ENCODE measurements at regions not wholly inside any gene's neighbourhood (a gene's known extent, or its start where the extent isn't known, plus 50 kb on each side); places are given as distances from the start of the nearest gene placed in this dataset.
"Not testable (repeated sequence)": the region's sequence is repeated elsewhere in the genome, so short reads cannot be mapped to it uniquely, and the experiment has no call there.

DNA sequence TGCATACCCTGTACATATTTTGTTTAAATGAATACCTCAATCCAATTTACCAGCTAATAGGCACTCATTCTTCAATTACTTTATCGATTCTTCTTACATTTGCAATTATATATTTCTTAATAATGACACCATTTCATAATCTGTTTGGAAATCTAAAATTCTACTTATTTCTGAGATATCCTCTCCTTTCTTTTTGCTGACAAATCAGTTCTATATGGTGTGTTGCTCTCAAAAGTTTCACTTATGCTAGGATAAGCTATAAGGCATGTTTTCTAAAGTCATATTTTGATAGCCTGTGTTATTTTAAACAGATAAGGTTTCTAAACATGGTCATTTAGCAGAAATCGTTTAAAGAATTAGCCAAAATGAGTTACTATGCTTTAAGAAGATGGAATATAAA lies 140.6 kb upstream of the GJE1 start:
- H3K9me3 Mint-ChIP-seq = peaks cover 10% of the 10 kb centered on the region
- H3K27ac Mint-ChIP-seq = no peak overlapping the region
- no peaks in the 10 kb centered on the region for H3K4me1 Mint-ChIP-seq
- H3K4me3 Mint-ChIP-seq = no peak overlapping the region
- H3K36me3 Mint-ChIP-seq (ENCODE audit: low read depth) = no peaks in the 10 kb centered on the region
- ChIA-PET POLR2A (no interaction called here), CTCF (no interaction called here)
- no peaks in the 10 kb centered on the region for H3K27me3 Mint-ChIP-seq
- no peak for DNase-seq

DNA sequence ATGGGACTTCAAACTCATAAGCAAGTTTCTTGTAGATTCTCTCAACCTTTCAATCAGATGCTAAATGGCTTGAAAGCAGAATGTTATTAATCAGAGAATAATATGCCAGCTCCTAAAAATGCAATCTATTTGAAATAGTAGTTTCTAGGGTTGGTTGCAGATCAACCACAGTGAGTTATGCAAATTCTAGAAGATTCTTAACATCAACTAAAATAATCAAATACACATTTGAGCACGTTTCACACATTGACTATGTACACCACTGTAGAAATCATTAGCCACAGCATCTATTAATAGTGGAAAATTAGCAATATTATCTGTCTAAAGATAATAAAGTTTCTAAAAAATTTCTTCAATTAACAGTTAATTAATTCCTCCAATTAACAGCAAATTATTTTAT lies 141.9 kb upstream of the GJE1 start:
- Mint-ChIP-seq H3K4me3 (no peak overlapping the region), H3K27me3 (no peaks in the 10 kb centered on the region), H3K27ac (no peak overlapping the region), H3K36me3 (ENCODE audit: low read depth) (no peaks in the 10 kb centered on the region), H3K9me3 (peaks cover 5% of the 10 kb centered on the region), H3K4me1 (no peaks in the 10 kb centered on the region)
- DNase-seq = no peak
- ChIA-PET POLR2A (interaction anchor here (0.6 kb wide), 1 partner anchor 36 kb away, joined by 9 read pairs; no protein-coding TSS in a partner anchor), CTCF (no interaction called here)

DNA sequence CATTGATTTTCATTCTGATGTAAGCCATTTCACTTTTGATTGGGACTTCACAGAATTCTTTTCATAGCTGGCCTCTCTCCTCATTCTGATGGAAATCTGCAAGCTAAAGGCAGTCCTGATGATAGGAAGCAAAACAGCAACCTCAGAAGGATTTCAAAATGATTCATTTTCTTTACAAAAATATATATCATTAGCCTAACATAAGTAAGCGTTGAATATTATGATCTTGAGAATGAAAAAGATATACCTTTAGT lies 143.1 kb upstream of the GJE1 start:
- H3K9me3 Mint-ChIP-seq = peaks cover 5% of the 10 kb centered on the region
- no peaks in the 10 kb centered on the region for H3K4me1 Mint-ChIP-seq
- H3K27ac Mint-ChIP-seq = no peak overlapping the region
- H3K27me3 Mint-ChIP-seq = no peaks in the 10 kb centered on the region
- H3K36me3 Mint-ChIP-seq (ENCODE audit: low read depth) = no peaks in the 10 kb centered on the region
- no peak for DNase-seq
- CTCF ChIA-PET = no interaction called here
- POLR2A ChIA-PET = no interaction called here
- no peak overlapping the region for H3K4me3 Mint-ChIP-seq

DNA sequence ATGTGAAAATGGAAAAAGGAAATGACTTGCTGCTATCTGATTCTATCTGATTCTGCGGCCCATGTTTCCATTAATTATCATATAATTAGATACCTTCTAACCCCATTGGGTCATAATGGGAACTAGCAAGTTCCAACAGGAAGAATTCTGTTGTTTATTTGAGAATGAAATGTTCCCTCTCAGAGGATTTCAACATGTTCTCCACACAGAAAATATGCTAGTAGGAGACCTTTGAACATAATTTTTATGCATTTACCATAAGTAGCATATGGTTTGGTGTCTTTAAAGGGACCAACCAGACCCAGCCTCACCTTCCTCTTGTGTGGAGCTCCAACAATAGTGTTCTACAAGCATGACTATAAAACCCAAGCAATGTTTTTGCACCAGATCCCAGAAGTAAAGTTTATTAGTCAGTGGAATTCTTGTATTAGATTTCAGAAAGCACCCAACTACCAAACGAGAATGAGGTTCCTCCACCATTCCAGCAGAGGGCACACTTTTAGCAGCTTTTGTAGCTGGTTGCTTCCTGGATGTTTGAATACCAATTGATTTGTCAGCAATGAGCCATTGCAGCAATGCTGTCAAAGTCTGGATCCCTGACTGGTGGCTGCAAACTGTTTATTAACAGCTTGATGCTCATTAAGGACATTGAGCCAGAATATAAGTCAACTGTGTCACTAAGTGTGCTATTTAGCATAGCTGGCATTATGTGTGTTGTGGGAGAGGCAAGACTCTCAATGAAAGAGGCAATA lies 143.6 kb upstream of the GJE1 start:
- H3K4me1 Mint-ChIP-seq = no peaks in the 10 kb centered on the region
- no peak overlapping the region for H3K4me3 Mint-ChIP-seq
- DNase-seq = peak; percentile 43
- H3K27me3 Mint-ChIP-seq = no peaks in the 10 kb centered on the region
- peaks cover 4% of the 10 kb centered on the region for H3K9me3 Mint-ChIP-seq
- ChIA-PET POLR2A (no interaction called here), CTCF (no interaction called here)
- no peaks in the 10 kb centered on the region for H3K36me3 Mint-ChIP-seq (ENCODE audit: low read depth)
- no peak overlapping the region for H3K27ac Mint-ChIP-seq

DNA sequence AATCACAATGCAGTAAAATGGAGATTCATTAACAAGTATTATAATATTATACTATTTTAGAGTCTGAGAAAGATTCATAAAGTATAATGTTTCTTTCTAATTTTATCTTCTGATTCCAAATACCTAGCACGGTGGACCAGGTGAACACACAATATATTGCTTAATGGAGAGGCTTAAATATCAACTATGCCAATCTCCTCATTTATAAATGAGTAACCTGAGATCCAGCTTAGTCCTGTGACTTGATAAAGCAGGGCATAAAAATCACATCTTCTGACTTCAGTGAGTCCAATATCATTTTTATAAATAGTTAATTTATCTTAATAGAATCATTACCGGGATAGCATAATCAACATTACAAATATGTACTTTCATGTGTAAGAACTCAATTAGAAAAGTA lies 144.4 kb upstream of the GJE1 start:
- ChIA-PET POLR2A (no interaction called here), CTCF (no interaction called here)
- H3K27ac Mint-ChIP-seq = no peak overlapping the region
- H3K4me3 Mint-ChIP-seq = no peak overlapping the region
- DNase-seq = no peak
- H3K27me3 Mint-ChIP-seq = no peaks in the 10 kb centered on the region
- H3K4me1 Mint-ChIP-seq = no peaks in the 10 kb centered on the region
- H3K36me3 Mint-ChIP-seq (ENCODE audit: low read depth) = no peaks in the 10 kb centered on the region
- no peaks in the 10 kb centered on the region for H3K9me3 Mint-ChIP-seq

DNA sequence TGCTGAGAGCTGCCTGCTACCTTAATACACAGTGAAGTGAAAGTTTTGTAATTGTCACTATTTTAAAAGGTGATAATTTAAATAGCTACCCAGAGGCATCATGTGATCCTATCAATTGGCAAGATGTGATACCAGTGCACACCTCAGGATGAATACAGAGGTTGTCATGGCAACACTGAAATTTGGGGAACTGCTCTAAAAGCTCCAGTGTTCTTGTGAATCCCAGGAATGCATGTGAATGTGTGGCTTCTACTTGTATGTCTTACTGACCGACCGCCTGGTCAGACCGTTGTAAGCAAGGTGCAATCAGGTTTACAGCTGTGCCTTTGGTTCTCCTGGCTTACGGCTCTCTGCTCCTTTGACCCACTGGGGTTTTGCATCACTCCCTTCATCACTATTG lies 146.3 kb upstream of the GJE1 start:
- ChIA-PET CTCF (no interaction called here), POLR2A (no interaction called here)
- Mint-ChIP-seq H3K36me3 (ENCODE audit: low read depth) (no peaks in the 10 kb centered on the region), H3K27ac (no peak overlapping the region), H3K9me3 (no peaks in the 10 kb centered on the region), H3K4me1 (no peaks in the 10 kb centered on the region), H3K4me3 (no peak overlapping the region), H3K27me3 (no peaks in the 10 kb centered on the region)
- DNase-seq = no peak

DNA sequence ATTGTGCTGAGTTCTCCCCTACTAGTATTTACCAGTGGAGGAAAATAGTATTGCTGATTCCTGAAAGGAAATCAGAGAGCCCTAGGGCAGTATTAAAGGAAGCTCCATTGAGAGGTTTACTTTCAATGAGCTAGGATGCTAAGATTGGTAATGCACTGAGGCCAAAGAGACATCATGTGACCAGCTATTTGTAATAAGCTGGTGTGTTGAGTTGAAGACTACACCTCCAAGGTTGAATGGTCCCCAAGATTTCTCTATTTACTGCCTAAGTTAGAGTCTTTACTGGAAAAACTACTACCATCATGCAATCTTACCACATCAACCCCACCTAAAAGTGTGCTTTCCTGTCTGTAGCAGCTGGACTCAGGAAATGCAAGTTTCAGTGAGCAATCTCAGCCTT lies 151.5 kb upstream of the GJE1 start:
- H3K27me3 Mint-ChIP-seq = no peaks in the 10 kb centered on the region
- ChIA-PET POLR2A (no interaction called here), CTCF (no interaction called here)
- H3K36me3 Mint-ChIP-seq (ENCODE audit: low read depth) = no peaks in the 10 kb centered on the region
- no peaks in the 10 kb centered on the region for H3K4me1 Mint-ChIP-seq
- no peak overlapping the region for H3K4me3 Mint-ChIP-seq
- H3K27ac Mint-ChIP-seq = no peak overlapping the region
- H3K9me3 Mint-ChIP-seq = no peaks in the 10 kb centered on the region
- no peak for DNase-seq

DNA sequence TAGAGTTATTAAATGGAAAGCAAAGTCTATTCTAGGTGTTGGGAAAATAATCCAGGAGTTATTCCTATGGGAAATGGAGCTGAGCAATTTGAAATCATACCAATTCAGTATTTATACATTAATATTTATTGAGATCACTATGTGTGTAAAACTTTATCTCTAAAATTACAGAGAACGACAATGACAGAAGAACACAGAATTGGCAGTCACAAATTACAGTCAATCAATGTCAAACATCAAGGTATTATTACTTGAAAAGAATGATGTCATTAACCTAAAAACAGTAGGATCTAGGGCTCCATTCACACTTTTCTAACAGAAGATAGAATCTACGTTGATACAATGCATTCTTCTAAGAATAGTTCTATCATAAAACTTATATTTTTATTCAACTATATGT lies 154.9 kb upstream of the GJE1 start:
- no peaks in the 10 kb centered on the region for H3K9me3 Mint-ChIP-seq
- no peak for DNase-seq
- H3K4me1 Mint-ChIP-seq = no peaks in the 10 kb centered on the region
- no peak overlapping the region for H3K27ac Mint-ChIP-seq
- H3K27me3 Mint-ChIP-seq = no peaks in the 10 kb centered on the region
- ChIA-PET POLR2A (no interaction called here), CTCF (no interaction called here)
- H3K36me3 Mint-ChIP-seq (ENCODE audit: low read depth) = no peaks in the 10 kb centered on the region
- no peak overlapping the region for H3K4me3 Mint-ChIP-seq

DNA sequence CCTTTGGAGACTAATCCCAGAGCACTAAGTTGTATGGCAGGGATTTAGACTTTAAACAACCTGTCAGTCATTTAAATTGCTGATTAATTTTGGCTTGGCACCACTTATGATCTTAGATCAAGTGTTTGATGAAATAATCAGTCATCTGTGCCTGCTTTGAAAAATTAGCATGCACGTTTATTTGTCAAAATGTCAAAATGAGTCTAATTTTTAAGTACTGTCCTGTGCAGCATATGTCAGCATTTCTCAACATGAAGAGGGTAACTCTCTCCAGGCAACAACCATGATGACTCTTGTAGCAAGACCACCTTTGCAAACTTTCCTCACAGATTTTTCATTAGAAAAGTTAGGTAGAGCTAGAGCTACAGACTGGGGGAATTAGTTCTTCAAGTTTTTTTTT lies 155.7 kb upstream of the GJE1 start:
- no peaks in the 10 kb centered on the region for H3K9me3 Mint-ChIP-seq
- CTCF ChIA-PET = no interaction called here
- no peak for DNase-seq

DNA sequence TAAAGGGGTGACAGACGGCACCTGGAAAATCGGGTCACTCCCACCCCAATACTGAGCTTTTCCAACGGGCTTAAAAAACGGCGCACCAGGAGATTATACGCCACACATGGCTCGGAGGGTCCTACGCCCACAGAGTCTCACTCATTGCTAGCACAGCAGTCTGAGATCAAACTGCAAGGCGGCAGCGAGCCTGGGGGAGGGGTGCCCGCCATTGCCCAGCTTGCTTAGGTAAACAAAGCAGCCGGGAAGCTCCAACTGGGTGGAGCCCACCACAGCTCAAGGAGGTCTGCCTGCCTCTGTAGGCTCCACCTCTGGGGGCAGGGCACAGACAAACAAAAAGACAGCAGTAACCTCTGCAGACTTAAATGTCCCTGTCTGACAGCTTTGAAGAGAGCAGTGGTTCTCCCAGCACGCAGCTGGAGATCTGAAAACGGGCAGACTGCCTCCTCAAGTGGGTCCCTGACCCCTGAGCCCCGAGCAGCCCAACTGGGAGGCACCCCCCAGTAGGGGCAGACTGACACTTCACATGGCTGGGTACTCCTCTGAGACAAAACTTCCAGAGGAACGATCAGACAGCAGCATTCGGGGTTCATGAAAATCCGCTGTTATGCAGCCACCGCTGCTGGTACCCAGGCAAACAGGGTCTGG lies 162.8 kb upstream of the GJE1 start:
- POLR2A ChIA-PET; CTCF ChIA-PET; H3K9me3 Mint-ChIP-seq; H3K27ac Mint-ChIP-seq; H3K36me3 Mint-ChIP-seq (ENCODE audit: low read depth); H3K4me3 Mint-ChIP-seq; H3K27me3 Mint-ChIP-seq; DNase-seq; H3K4me1 Mint-ChIP-seq: not testable (repeated sequence)

More for the DNA sequence above, 155.7 kb upstream of the GJE1 start:
- H3K36me3 Mint-ChIP-seq (ENCODE audit: low read depth) = no peaks in the 10 kb centered on the region
- POLR2A ChIA-PET = no interaction called here
- H3K4me1 Mint-ChIP-seq = no peaks in the 10 kb centered on the region
- no peak overlapping the region for H3K4me3 Mint-ChIP-seq
- H3K27ac Mint-ChIP-seq = no peak overlapping the region
- no peaks in the 10 kb centered on the region for H3K27me3 Mint-ChIP-seq

DNA sequence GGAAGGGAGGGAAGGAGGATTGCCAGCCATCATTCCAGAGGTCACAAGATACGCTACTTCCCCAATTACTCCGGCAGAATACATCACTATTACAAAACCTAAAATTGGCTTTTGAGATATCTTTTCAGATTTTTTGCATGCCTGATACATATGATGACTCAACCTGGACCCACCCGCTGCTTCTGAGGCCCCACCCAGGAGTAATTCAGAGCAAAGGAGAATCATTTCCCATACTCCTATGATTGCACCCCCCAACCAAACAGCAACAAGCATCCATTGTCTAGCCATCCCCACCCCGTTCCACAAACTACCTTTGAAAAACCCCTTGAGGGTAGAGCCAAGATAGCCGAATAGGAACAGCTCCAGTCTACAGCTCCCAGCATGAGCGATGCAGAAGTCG lies 163.5 kb upstream of the GJE1 start:
- POLR2A ChIA-PET = no interaction called here
- no peaks in the 10 kb centered on the region for H3K27me3 Mint-ChIP-seq

DNA sequence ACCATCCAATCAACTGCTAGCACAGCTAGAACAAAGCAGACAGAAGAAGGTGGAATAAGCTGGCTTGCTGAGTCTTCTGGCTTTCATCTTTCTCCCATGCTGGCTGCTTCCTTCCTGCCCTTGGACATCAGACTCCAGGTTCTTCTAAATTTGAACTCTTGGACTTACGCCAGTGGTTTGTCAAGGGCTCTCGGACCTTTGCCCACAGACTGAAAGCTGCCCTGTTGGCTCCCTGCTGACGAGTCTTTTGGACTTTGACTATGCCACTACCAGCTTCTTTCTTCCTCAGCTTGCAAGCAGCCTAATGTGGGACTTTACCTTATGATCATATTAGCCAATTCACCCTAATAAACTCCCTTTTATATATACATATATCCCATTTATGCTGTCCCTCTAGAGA lies 164.1 kb upstream of the GJE1 start:
- no peaks in the 10 kb centered on the region for H3K9me3 Mint-ChIP-seq
- H3K36me3 Mint-ChIP-seq (ENCODE audit: low read depth) = no peaks in the 10 kb centered on the region
- no peak overlapping the region for H3K27ac Mint-ChIP-seq
- no peak for DNase-seq
- H3K4me1 Mint-ChIP-seq = no peaks in the 10 kb centered on the region
- no peaks in the 10 kb centered on the region for H3K27me3 Mint-ChIP-seq
- ChIA-PET POLR2A (no interaction called here), CTCF (no interaction called here)
- H3K4me3 Mint-ChIP-seq = no peak overlapping the region

More for the DNA sequence above, 163.5 kb upstream of the GJE1 start:
- Mint-ChIP-seq H3K4me1 (no peaks in the 10 kb centered on the region), H3K36me3 (ENCODE audit: low read depth) (no peaks in the 10 kb centered on the region), H3K4me3 (no peak overlapping the region), H3K9me3 (no peaks in the 10 kb centered on the region), H3K27ac (no peak overlapping the region)
- CTCF ChIA-PET = no interaction called here
- no peak for DNase-seq

DNA sequence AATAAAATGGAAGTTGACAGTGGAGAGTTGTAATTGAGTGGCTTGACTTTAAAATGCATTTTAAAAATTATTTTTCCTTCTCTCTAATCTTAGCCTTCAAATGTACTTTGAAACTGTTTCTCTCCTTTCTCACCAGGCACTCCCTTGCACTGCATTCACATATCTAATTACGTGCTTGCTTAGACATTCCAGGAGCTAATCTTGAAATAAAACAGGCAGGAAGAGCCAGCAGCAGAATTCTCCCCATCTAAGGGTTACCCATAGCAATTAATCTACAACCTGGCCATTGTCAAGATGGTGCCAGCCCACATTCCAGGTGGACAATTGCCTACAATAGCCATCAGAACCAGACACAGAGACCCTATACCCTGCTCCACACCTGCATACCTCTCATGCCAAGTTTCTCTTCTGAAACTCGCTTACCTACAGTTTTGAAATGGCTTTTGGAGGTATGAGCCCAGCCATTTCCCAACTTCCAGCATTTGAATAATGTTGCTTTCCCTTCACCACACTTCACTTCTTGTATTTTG lies 167.6 kb upstream of the GJE1 start:
- CTCF ChIA-PET = no interaction called here
- no peak overlapping the region for H3K4me3 Mint-ChIP-seq

More for the DNA sequence above, 167.6 kb upstream of the GJE1 start:
- no peak for DNase-seq
- Mint-ChIP-seq H3K27me3 (no peaks in the 10 kb centered on the region), H3K9me3 (no peaks in the 10 kb centered on the region), H3K27ac (no peak overlapping the region), H3K4me1 (no peaks in the 10 kb centered on the region), H3K36me3 (ENCODE audit: low read depth) (no peaks in the 10 kb centered on the region)
- POLR2A ChIA-PET = no interaction called here

Data from activated CD4-positive, alpha-beta T cell treated with anti-CD3 and anti-CD28 coated beads, Interleukin-2, amount 10 ng/mL, durations not matched to agents 7 days and 5 days (primary cell).